Nephron (organoid): ENCODE measurements at regions not wholly inside any gene's neighbourhood (a gene's known extent, or its start where the extent isn't known, plus 50 kb on each side); places are given as distances from the start of the nearest gene placed in this dataset.

Experiments
- H3K27ac Mint-ChIP-seq, 3 experiments: 2 replicates each; pipeline ENCODE4 v1.8.0; 2020; ENCODE audit warnings: mixed read lengths in 3 of 3, mild to moderate bottlenecking in 2 of 3, moderate library complexity in 1 of 3
- H3K27me3 Mint-ChIP-seq: 2 replicates; pipeline ENCODE4 v1.8.0; 2021; ENCODE audit warnings: low read depth, mild to moderate bottlenecking, moderate library complexity, mixed read lengths
- H3K36me3 Mint-ChIP-seq: 2 replicates; pipeline ENCODE4 v1.8.0; 2020; ENCODE audit warnings: low read depth, mixed read lengths
- H3K4me1 Mint-ChIP-seq: 2 replicates; pipeline ENCODE4 v1.8.0; 2020; ENCODE audit warnings: mixed read lengths
- H3K4me3 Mint-ChIP-seq, 3 experiments: 2 replicates each; pipeline ENCODE4 v1.8.0; 2020; ENCODE audit warnings: mild to moderate bottlenecking in 3 of 3, mixed read lengths in 3 of 3, moderate library complexity in 2 of 3
- H3K9me3 Mint-ChIP-seq: 2 replicates; pipeline ENCODE4 v1.8.0; 2020; ENCODE audit warnings: mixed read lengths
- CTCF ChIP-seq, 3 experiments: fragments of 200-600 bp; sonication (generic); IDR thresholded peaks; one replicate each; pipeline ENCODE4 v1.5.0; 2021; ENCODE audit warnings: antibody characterized with exemption in 3 of 3; ENCODE audit not compliant: unreplicated experiment in 3 of 3

GRCh38 chr17:77356690-77357201 lies 216.0 kb downstream of the SEC14L1 start:
- H3K36me3 Mint-ChIP-seq, result no peaks in the 10 kb centered on the region
- TF ChIP-seq CTCF (IDR thresholded peaks at IDR 0.05; ENCODE audit: unreplicated experiment in 3 of 3), result no peak
- H3K27me3 Mint-ChIP-seq, result peaks cover 4% of the 10 kb centered on the region
- H3K4me3 Mint-ChIP-seq, result no peak overlapping the region
- H3K27ac Mint-ChIP-seq, result peak overlapping the region in 1 of 3 experiments; percentile 86
- peaks cover 61% of the 10 kb centered on the region for H3K4me1 Mint-ChIP-seq
- H3K9me3 Mint-ChIP-seq, result no peaks in the 10 kb centered on the region

GRCh38 chr17:77358801-77359200 lies 218.0 kb downstream of the SEC14L1 start:
- no peak for TF ChIP-seq CTCF (IDR thresholded peaks at IDR 0.05; ENCODE audit: unreplicated experiment in 3 of 3)
- Mint-ChIP-seq H3K4me3 (no peak overlapping the region), H3K4me1 (peaks cover 56% of the 10 kb centered on the region), H3K9me3 (no peaks in the 10 kb centered on the region), H3K27ac (peak overlapping the region; percentile 8 to 68 (median 61)), H3K27me3 (peaks cover 4% of the 10 kb centered on the region), H3K36me3 (no peaks in the 10 kb centered on the region)

GRCh38 chr17:77359236-77359635 lies 218.5 kb downstream of the SEC14L1 start:
- Mint-ChIP-seq H3K27ac (peak overlapping the region; percentile 8 to 68 (median 61)), H3K9me3 (no peaks in the 10 kb centered on the region), H3K36me3 (no peaks in the 10 kb centered on the region), H3K4me3 (no peak overlapping the region), H3K27me3 (peaks cover 4% of the 10 kb centered on the region), H3K4me1 (peaks cover 56% of the 10 kb centered on the region)
- no peak for TF ChIP-seq CTCF (IDR thresholded peaks at IDR 0.05; ENCODE audit: unreplicated experiment in 3 of 3)

GRCh38 chr17:77361986-77362620 lies 221.3 kb downstream of the SEC14L1 start:
- peaks cover 4% of the 10 kb centered on the region for H3K27me3 Mint-ChIP-seq
- peaks cover 64% of the 10 kb centered on the region for H3K4me1 Mint-ChIP-seq

GRCh38 chr17:77363821-77364361 lies 223.1 kb downstream of the SEC14L1 start:
- H3K4me3 Mint-ChIP-seq, result peak overlapping the region; percentile 14 to 57 (median 54)
- H3K36me3 Mint-ChIP-seq, result no peaks in the 10 kb centered on the region
- no peaks in the 10 kb centered on the region for H3K9me3 Mint-ChIP-seq
- H3K27me3 Mint-ChIP-seq, result no peaks in the 10 kb centered on the region
- H3K4me1 Mint-ChIP-seq, result peaks cover 57% of the 10 kb centered on the region
- H3K27ac Mint-ChIP-seq, result peak overlapping the region; percentile 70 to 89 (median 80)
- TF ChIP-seq CTCF (IDR thresholded peaks at IDR 0.05; ENCODE audit: unreplicated experiment in 3 of 3), result no peak

More at GRCh38 chr17:77361986-77362620, 221.3 kb downstream of the SEC14L1 start:
- Mint-ChIP-seq H3K36me3 (no peaks in the 10 kb centered on the region), H3K27ac (peak overlapping the region in 2 of 3 experiments; percentile 79 to 81), H3K9me3 (no peaks in the 10 kb centered on the region), H3K4me3 (no peak overlapping the region)
- no peak for TF ChIP-seq CTCF (IDR thresholded peaks at IDR 0.05; ENCODE audit: unreplicated experiment in 3 of 3)
